GM10266 (cell line): ENCODE measurements at regions not wholly inside any gene's neighbourhood (a gene's known extent, or its start where the extent isn't known, plus 50 kb on each side); places are given as distances from the start of the nearest gene placed in this dataset.

ENCODE experiments used
- DNase-seq: peaks from one replicate; pipeline ENCODE4 v3.0.0; 2012; ENCODE audit errors: extremely low spot score
- CTCF ChIP-seq: IDR thresholded peaks from 2 replicates; pipeline ENCODE4 v1.5.1; 2012; ENCODE audit warnings: mild to moderate bottlenecking, low read depth; ENCODE audit not compliant: control insufficient read depth, insufficient read depth; ENCODE audit errors: missing control alignments

- TF ChIP-seq CTCF, result no peak
- no peak for DNase-seq
These were observed 229.6 kb upstream of the BLID start for GRCh38 chr11:122345586-122345985.

- no peak for TF ChIP-seq CTCF
- DNase-seq, result no peak
These were observed 228.2 kb upstream of the BLID start for GRCh38 chr11:122344215-122344614.

- DNase-seq, result no peak
- no peak for TF ChIP-seq CTCF
These were observed 227.2 kb upstream of the BLID start for GRCh38 chr11:122343210-122343609.

GRCh38 chr11:122342089-122342744 lies 226.2 kb upstream of the BLID start:
- no peak for TF ChIP-seq CTCF
- no peak for DNase-seq

GRCh38 chr11:122341477-122341876 lies 225.5 kb upstream of the BLID start:
- no peak for DNase-seq
- TF ChIP-seq CTCF, result no peak

- no peak for TF ChIP-seq CTCF
- no peak for DNase-seq
These were observed 224.7 kb upstream of the BLID start for GRCh38 chr11:122340607-122341290.

- no peak for TF ChIP-seq CTCF
- no peak for DNase-seq
These were observed 223.5 kb upstream of the BLID start for GRCh38 chr11:122339436-122340060.
